HCT116 (cell line): ENCODE measurements at regions not wholly inside any gene's neighbourhood (a gene's known extent, or its start where the extent isn't known, plus 50 kb on each side); places are given as distances from the start of the nearest gene placed in this dataset.

Source experiments
- ATAC-seq: fragments of 200-7000 bp; cut with Tn5 transposase; 2 replicates; pipeline ENCODE4 v1.9.1; 2020; ENCODE audit warnings: mild to moderate bottlenecking, moderate library complexity
- BruUV-seq: library from RNA; stranded (reverse); fragments of 400-500 nt; replicated peaks from 2 replicates; lab custom pipeline; 2021; lab: Mats Ljungman, UMichigan
- CTCF ChIA-PET: fragments of 300-600 bp; sonication (Branson Sonifier 250); formaldehyde crosslinking; loops from one replicate; lab custom pipeline; 2021; ENCODE audit warnings: antibody characterized with exemption; lab: Charles Lee
- POLR2A ChIA-PET: fragments of 300-600, 350-600 bp; sonication (Branson Sonifier 250); formaldehyde crosslinking; loops from one replicate; lab custom pipeline; 2021; ENCODE audit warnings: antibody characterized with exemption; lab: Charles Lee
- RAD21 ChIA-PET, 2 experiments: fragments of 300-600 bp; sonication (Branson Sonifier 250); formaldehyde crosslinking; loops; one replicate each; lab custom pipeline; 2023; ENCODE audit warnings: low total read pairs in 2 of 2; ENCODE audit not compliant: uncharacterized antibody in 2 of 2, unreplicated experiment in 2 of 2, low non-redundant PET in 1 of 2; lab: Charles Lee
- DNase-seq: peaks from one replicate; pipeline ENCODE4 v3.0.0-alpha.2; 2010; ENCODE audit warnings: low read depth, low spot score
- H2AFZ ChIP-seq: fragments of 200-600 bp; shearing (Covaris generic), sonication (generic); 2 replicates; pipeline ENCODE4 v1.6.1; 2017; ENCODE audit warnings: low read depth, mixed run types, mixed read lengths, antibody characterized with exemption, low read length; ENCODE audit not compliant: poor library complexity, severe bottlenecking
- H3K27ac ChIP-seq: 2 replicates; pipeline ENCODE4 v1.5.1; 2012; ENCODE audit warnings: low read depth, low read length
- H3K27me3 ChIP-seq: fragments of 200-600 bp; sonication (generic); 2 replicates; pipeline ENCODE4 v1.6.1; 2016; ENCODE audit warnings: mixed run types, low read length, mixed read lengths; ENCODE audit not compliant: insufficient read depth
- H3K36me3 ChIP-seq, 2 experiments: fragments of 200-500 bp in 1 of 2; fragments of 200-600 bp in 1 of 2; sonication (Bioruptor generic) in 1 of 2; sonication (generic) in 1 of 2; 2 replicates each; pipeline versions ENCODE4 v1.5.1 to v1.6.1; 2014 to 2016; ENCODE audit warnings: low read length in 2 of 2, inconsistent platforms in 1 of 2, mixed read lengths in 1 of 2, mixed run types in 1 of 2; ENCODE audit not compliant: insufficient read depth in 2 of 2, control insufficient read depth in 1 of 2
- H3K4me1 ChIP-seq, 2 experiments: fragments of 200-600 bp in 1 of 2; sonication (generic) in 1 of 2; 2 replicates each; pipeline versions ENCODE4 v1.5.1 to v1.6.1; 2012 to 2017; ENCODE audit warnings: low read length in 2 of 2, inconsistent platforms in 1 of 2, mild to moderate bottlenecking in 1 of 2, mixed read lengths in 1 of 2, mixed run types in 1 of 2, moderate library complexity in 1 of 2; ENCODE audit not compliant: insufficient read depth in 2 of 2, control insufficient read depth in 1 of 2
- H3K4me2 ChIP-seq: fragments of 200-600 bp; sonication (generic); 2 replicates; pipeline ENCODE4 v1.6.1; 2017; ENCODE audit warnings: mixed run types, low read length, mixed read lengths
- H3K4me3 ChIP-seq, 2 experiments: fragments of 200-600 bp in 1 of 2; sonication (generic) in 1 of 2; replicated peaks in 1 of 2; 2 replicates each; pipeline ENCODE4 v1.5.1; 2011 to 2016; ENCODE audit warnings: low read length in 2 of 2, control low read depth in 1 of 2, low read depth in 1 of 2, mild to moderate bottlenecking in 1 of 2, mixed read lengths in 1 of 2, mixed run types in 1 of 2
- H3K79me2 ChIP-seq: fragments of 200-600 bp; sonication (generic); 2 replicates; pipeline ENCODE4 v1.6.1; 2017; ENCODE audit warnings: mild to moderate bottlenecking, mixed run types, low read length, moderate library complexity, mixed read lengths; ENCODE audit not compliant: insufficient read depth
- H3K9ac ChIP-seq: fragments of 200-600 bp; sonication (generic); 2 replicates; pipeline ENCODE4 v1.6.1; 2016; ENCODE audit warnings: low read length, mixed read lengths
- H3K9me2 ChIP-seq: fragments of 200-600 bp; sonication (generic), shearing (Covaris generic); 2 replicates; pipeline ENCODE4 v1.6.1; 2017; ENCODE audit warnings: mixed run types, mild to moderate bottlenecking, moderate library complexity; ENCODE audit not compliant: insufficient read depth
- H3K9me3 ChIP-seq, 2 experiments: fragments of 200-500 bp in 1 of 2; fragments of 200-600 bp in 1 of 2; sonication (Bioruptor generic) in 1 of 2; sonication (generic) in 1 of 2; 2 replicates each; pipeline ENCODE4 v1.6.1; 2014 to 2017; ENCODE audit warnings: low read length in 2 of 2, mixed read lengths in 2 of 2, inconsistent platforms in 1 of 2, low read depth in 1 of 2, mild to moderate bottlenecking in 1 of 2, mixed run types in 1 of 2, moderate library complexity in 1 of 2; ENCODE audit not compliant: control insufficient read depth in 1 of 2, insufficient read depth in 1 of 2
- H4K20me1 ChIP-seq: fragments of 200-600 bp; sonication (generic), shearing (Covaris generic); 2 replicates; pipeline ENCODE4 v1.6.1; 2017; ENCODE audit warnings: mixed run types, mild to moderate bottlenecking, moderate library complexity; ENCODE audit not compliant: insufficient read depth
- CBX3 ChIP-seq: IDR thresholded peaks from 2 replicates; pipeline ENCODE4 v1.6.1; 2012; ENCODE audit warnings: low read depth
- CTCF ChIP-seq, 3 experiments: fragments of 200-600 bp in 1 of 3; sonication (generic) in 1 of 3; IDR thresholded peaks in 2 of 3; conservative IDR thresholded peaks in 1 of 3; 2 replicates each; pipeline ENCODE4 v1.5.1; 2012 to 2017; ENCODE audit warnings: low read depth in 2 of 3, low read length in 2 of 3, antibody characterized with exemption in 1 of 3, borderline replicate concordance in 1 of 3, control low read depth in 1 of 3, mild to moderate bottlenecking in 1 of 3, mixed read lengths in 1 of 3, mixed run types in 1 of 3, moderate library complexity in 1 of 3; ENCODE audit not compliant: insufficient read depth in 1 of 3
- EGR1 ChIP-seq: IDR thresholded peaks from 2 replicates; pipeline ENCODE4 v1.6.1; 2012; ENCODE audit warnings: low read depth
- EZH2 ChIP-seq: fragments of 200-600 bp; sonication (generic); IDR thresholded peaks from 2 replicates; pipeline ENCODE4 v1.6.1; 2017; ENCODE audit warnings: antibody characterized with exemption, mixed run types
- EZH2phosphoT487 ChIP-seq: fragments of 200-600 bp; IDR thresholded peaks from 2 replicates; pipeline ENCODE4 v1.6.1; 2018; ENCODE audit warnings: antibody characterized with exemption, borderline replicate concordance
- RAD21 ChIP-seq: IDR thresholded peaks from 2 replicates; pipeline ENCODE4 v1.6.1; 2012; ENCODE audit warnings: low read depth, mild to moderate bottlenecking
- SIN3A ChIP-seq: IDR thresholded peaks from 2 replicates; pipeline ENCODE4 v1.6.1; 2012; ENCODE audit warnings: low read depth
- SP1 ChIP-seq: IDR thresholded peaks from 2 replicates; pipeline ENCODE4 v1.6.1; 2012; ENCODE audit warnings: low read depth
- SRF ChIP-seq: IDR thresholded peaks from 2 replicates; pipeline ENCODE4 v1.6.1; 2012; ENCODE audit warnings: low read depth
- TCF7L2 ChIP-seq: IDR thresholded peaks from 2 replicates; pipeline ENCODE4 v1.7.0; 2011; ENCODE audit warnings: borderline replicate concordance, inconsistent platforms; ENCODE audit not compliant: insufficient read depth, insufficient read length; ENCODE audit errors: extremely low read depth
- YY1 ChIP-seq: IDR thresholded peaks from 2 replicates; pipeline ENCODE4 v1.6.1; 2011; ENCODE audit warnings: low read length, low read depth, moderate library complexity, mild to moderate bottlenecking; ENCODE audit not compliant: insufficient replicate concordance; ENCODE audit errors: extremely low read depth
- ZBTB33 ChIP-seq: IDR thresholded peaks from 2 replicates; pipeline ENCODE4 v1.6.1; 2011; ENCODE audit warnings: mild to moderate bottlenecking, low read length, moderate library complexity; ENCODE audit not compliant: insufficient replicate concordance; ENCODE audit errors: extremely low read depth
- ZFX ChIP-seq: fragments of 450-650 bp; IDR thresholded peaks from 2 replicates; pipeline ENCODE4 v1.6.1; 2017
- ZNF274 ChIP-seq: fragments of 200-500 bp; sonication (Bioruptor generic); IDR thresholded peaks from 2 replicates; pipeline ENCODE4 v1.6.1; 2014; ENCODE audit warnings: mild to moderate bottlenecking, low read depth, low read length, inconsistent platforms
- intact Hi-C: fragments of 100-400 bp; cut with micrococcal nuclease; formaldehyde crosslinking; loops from 2 replicates; pipeline ENCODE4 v1.10.0; 2022
- TF ChIP-seq, protein P1 (sequence below): IDR thresholded peaks from 2 replicates; pipeline ENCODE4 v1.6.1; 2012

DNA sequence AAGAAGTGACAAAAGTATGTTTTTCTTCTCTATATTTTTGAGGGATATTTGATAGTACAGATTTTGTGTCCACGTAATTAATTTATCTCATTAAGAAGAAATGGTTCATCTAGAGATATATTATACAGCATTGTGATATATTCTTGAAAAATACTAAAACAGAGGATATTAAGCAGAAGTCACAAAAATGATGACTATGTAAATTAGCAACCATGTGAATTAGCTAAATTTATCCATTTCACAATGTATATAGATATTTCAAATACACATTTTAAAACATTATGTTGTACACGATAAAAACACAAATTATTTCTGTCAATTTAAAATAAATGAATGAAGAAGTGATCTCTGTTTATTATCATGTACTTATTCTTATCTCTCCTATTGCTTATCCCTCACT, 989.5 kb downstream of the TUSC7 start:
- Histone ChIP-seq H3K4me3 (no peak overlapping the region), H4K20me1 (no peaks in the 10 kb centered on the region), H2AFZ (no peak overlapping the region), H3K9me3 (no peaks in the 10 kb centered on the region), H3K79me2 (no peaks in the 10 kb centered on the region), H3K4me1 (no peaks in the 10 kb centered on the region), H3K9me2 (no peaks in the 10 kb centered on the region), H3K27me3 (no peaks in the 10 kb centered on the region; the same call in none of the 2 replicates), H3K27ac (no peak overlapping the region), H3K9ac (no peak overlapping the region), H3K36me3 (no peaks in the 10 kb centered on the region), H3K4me2 (no peak overlapping the region)
- POLR2A ChIA-PET = no interaction called here
- DNase-seq (no peak), ATAC-seq (no peak)
- TF ChIP-seq ZFX (no peak), TCF7L2 (no peak), CBX3 (no peak), ZBTB33 (no peak), RAD21 (no peak), SIN3A (no peak), SRF (no peak)
- intact Hi-C loops = no loop called here
- BruUV-seq = no TSS peak
- RAD21 ChIA-PET = no interaction called here
- CTCF ChIA-PET = no interaction called here

DNA sequence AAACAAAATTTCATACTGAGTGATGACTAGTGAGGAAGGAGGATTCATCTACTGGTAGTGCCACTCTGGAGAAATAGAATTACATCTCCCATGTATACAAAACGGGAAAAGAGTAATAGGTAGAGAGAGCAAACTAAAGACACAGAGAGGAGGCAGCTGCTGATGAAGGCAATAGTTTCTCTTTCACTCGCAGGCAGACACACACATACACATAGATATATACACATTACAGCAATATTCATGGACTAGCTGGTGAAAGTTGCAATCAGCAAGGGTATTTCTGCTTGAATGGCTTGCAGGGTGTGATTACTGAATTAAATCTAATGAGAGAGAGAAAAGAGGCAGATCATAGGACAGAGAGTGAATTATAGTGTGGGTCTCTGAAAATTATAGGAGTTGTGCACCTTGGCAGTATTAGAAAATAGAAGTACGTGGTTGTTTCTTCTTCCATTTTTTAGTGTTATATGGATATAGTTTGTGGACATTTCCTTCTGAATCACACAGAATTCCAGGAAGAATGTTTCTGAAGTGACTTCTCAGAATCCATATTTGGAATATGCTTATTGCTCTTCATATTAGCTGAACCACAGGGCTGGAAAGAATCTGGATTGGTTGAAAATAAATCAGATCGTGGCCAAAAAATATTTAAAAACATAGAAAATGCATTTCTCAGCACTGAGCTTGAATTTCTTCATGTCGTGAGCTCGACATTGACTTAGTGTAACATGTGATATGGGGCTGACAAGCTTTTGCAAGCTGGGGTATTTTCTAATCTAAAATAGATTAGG, 991.2 kb downstream of the TUSC7 start:
- POLR2A ChIA-PET = no interaction called here

More for the DNA sequence above, 991.2 kb downstream of the TUSC7 start:
- Histone ChIP-seq H3K79me2 (no peaks in the 10 kb centered on the region), H4K20me1 (no peaks in the 10 kb centered on the region), H3K4me2 (no peak overlapping the region), H3K27ac (no peak overlapping the region), H3K4me3 (no peak overlapping the region), H2AFZ (no peak overlapping the region), H3K36me3 (no peaks in the 10 kb centered on the region), H3K27me3 (no peaks in the 10 kb centered on the region; the same call in none of the 2 replicates), H3K9me2 (no peaks in the 10 kb centered on the region), H3K9me3 (no peaks in the 10 kb centered on the region), H3K9ac (no peak overlapping the region), H3K4me1 (no peaks in the 10 kb centered on the region)
- ChIA-PET RAD21 (no interaction called here), CTCF (no interaction called here)
- no peak for ATAC-seq
- intact Hi-C loops = no loop called here
- no TSS peak for BruUV-seq
- TF ChIP-seq, protein P1, sequence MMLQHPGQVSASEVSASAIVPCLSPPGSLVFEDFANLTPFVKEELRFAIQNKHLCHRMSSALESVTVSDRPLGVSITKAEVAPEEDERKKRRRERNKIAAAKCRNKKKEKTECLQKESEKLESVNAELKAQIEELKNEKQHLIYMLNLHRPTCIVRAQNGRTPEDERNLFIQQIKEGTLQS = no peak
- no peak for TF ChIP-seq YY1
- no peak for TF ChIP-seq ZFX
- TF ChIP-seq CTCF (IDR thresholded peaks at IDR 0.05 in 2 of 3, conservative IDR thresholded peaks at IDR 0.05 in 1 of 3; ENCODE audit: borderline replicate concordance in 1 of 3, insufficient read depth in 1 of 3, low read depth in 2 of 3, low read length in 2 of 3) = no peak
- TF ChIP-seq EZH2phosphoT487 = no peak
- no peak for TF ChIP-seq ZNF274
- TF ChIP-seq RAD21 = no peak
- TF ChIP-seq EGR1 = no peak
- no peak for TF ChIP-seq CBX3
- TF ChIP-seq SRF = no peak
- no peak for TF ChIP-seq SIN3A
- TF ChIP-seq SP1 = no peak
- TF ChIP-seq EZH2 = no peak
- DNase-seq = no peak
